ENCODE measurements at regions not wholly inside any gene's neighbourhood (a gene's known extent, or its start where the extent isn't known, plus 50 kb on each side); places are given as distances from the start of the nearest gene placed in this dataset.

- no peak for TF ChIP-seq CTCF (IDR thresholded peaks at IDR 0.05; ENCODE audit: unreplicated experiment)
- H3K9me3 Mint-ChIP-seq = peaks cover 15% of the 10 kb centered on the region
Measured at GRCh38 chr12:118749646-118750045, 231.7 kb upstream of the SRRM4 start.

GRCh38 chr12:118750666-118751065 is 230.7 kb upstream of the SRRM4 start:
- H3K36me3 Mint-ChIP-seq = no peaks in the 10 kb centered on the region
- no peaks in the 10 kb centered on the region for H3K27me3 Mint-ChIP-seq (ENCODE audit: low read depth)
- peaks cover 15% of the 10 kb centered on the region for H3K9me3 Mint-ChIP-seq
- H3K4me3 Mint-ChIP-seq = no peak overlapping the region
- no peaks in the 10 kb centered on the region for H3K4me1 Mint-ChIP-seq
- DNase-seq (ENCODE audit: low spot score in 2 of 2, unreplicated experiment in 2 of 2) = no peak
- H3K27ac Mint-ChIP-seq = no peak overlapping the region
- TF ChIP-seq CTCF (IDR thresholded peaks at IDR 0.05; ENCODE audit: unreplicated experiment) = no peak

More at GRCh38 chr12:118749646-118750045, 231.7 kb upstream of the SRRM4 start:
- Mint-ChIP-seq H3K4me1 (no peaks in the 10 kb centered on the region), H3K4me3 (no peak overlapping the region), H3K27ac (no peak overlapping the region), H3K27me3 (ENCODE audit: low read depth) (no peaks in the 10 kb centered on the region), H3K36me3 (no peaks in the 10 kb centered on the region)
- DNase-seq (ENCODE audit: low spot score in 2 of 2, unreplicated experiment in 2 of 2) = no peak

GRCh38 chr12:118751355-118751754 is 230.0 kb upstream of the SRRM4 start:
- Mint-ChIP-seq H3K27ac (no peak overlapping the region), H3K9me3 (peaks cover 15% of the 10 kb centered on the region), H3K4me1 (no peaks in the 10 kb centered on the region), H3K36me3 (no peaks in the 10 kb centered on the region), H3K4me3 (no peak overlapping the region), H3K27me3 (ENCODE audit: low read depth) (no peaks in the 10 kb centered on the region)
- no peak for TF ChIP-seq CTCF (IDR thresholded peaks at IDR 0.05; ENCODE audit: unreplicated experiment)
- no peak for DNase-seq (ENCODE audit: low spot score in 2 of 2, unreplicated experiment in 2 of 2)

- DNase-seq (ENCODE audit: low spot score in 2 of 2, unreplicated experiment in 2 of 2) = no peak
- Mint-ChIP-seq H3K27me3 (ENCODE audit: low read depth) (no peaks in the 10 kb centered on the region), H3K9me3 (no peaks in the 10 kb centered on the region), H3K4me3 (no peak overlapping the region), H3K4me1 (no peaks in the 10 kb centered on the region), H3K27ac (no peak overlapping the region), H3K36me3 (no peaks in the 10 kb centered on the region)
- no peak for TF ChIP-seq CTCF (IDR thresholded peaks at IDR 0.05; ENCODE audit: unreplicated experiment)
Measured at GRCh38 chr12:118760623-118761022, 220.7 kb upstream of the SRRM4 start.

GRCh38 chr12:118763234-118763633 is 218.1 kb upstream of the SRRM4 start:
- no peaks in the 10 kb centered on the region for H3K27me3 Mint-ChIP-seq (ENCODE audit: low read depth)
- H3K27ac Mint-ChIP-seq = no peak overlapping the region
- no peaks in the 10 kb centered on the region for H3K4me1 Mint-ChIP-seq
- no peak overlapping the region for H3K4me3 Mint-ChIP-seq
- no peak for TF ChIP-seq CTCF (IDR thresholded peaks at IDR 0.05; ENCODE audit: unreplicated experiment)
- no peaks in the 10 kb centered on the region for H3K36me3 Mint-ChIP-seq
- H3K9me3 Mint-ChIP-seq = no peaks in the 10 kb centered on the region
- no peak for DNase-seq (ENCODE audit: low spot score in 2 of 2, unreplicated experiment in 2 of 2)
